Panc1 (cell line): ENCODE measurements at regions not wholly inside any gene's neighbourhood (a gene's known extent, or its start where the extent isn't known, plus 50 kb on each side); places are given as distances from the start of the nearest gene placed in this dataset.

Experiments used
- CTCF ChIP-seq: fragments of 450-650 bp; IDR thresholded peaks from 2 replicates; pipeline ENCODE4 v1.5.1; 2017; ENCODE audit warnings: mild to moderate bottlenecking
- POLR2AphosphoS5 ChIP-seq: IDR thresholded peaks from 2 replicates; pipeline ENCODE4 v1.6.1; 2012; ENCODE audit warnings: mild to moderate bottlenecking, low read depth, low read length, moderate library complexity

GRCh38 chr5:105587963-105588662 lies 2025.5 kb upstream of the NUDT12 start:
- TF ChIP-seq CTCF (no peak), POLR2AphosphoS5 (no peak)
